ENCODE measurements at regions not wholly inside any gene's neighbourhood (a gene's known extent, or its start where the extent isn't known, plus 50 kb on each side); places are given as distances from the start of the nearest gene placed in this dataset.
"Not testable (repeated sequence)": the region's sequence is repeated elsewhere in the genome, so short reads cannot be mapped to it uniquely, and the experiment has no call there.

- DNase-seq = no peak
These were observed 348.7 kb upstream of the LMCD1 start for GRCh38 chr3:8152821-8153418.

DNA sequence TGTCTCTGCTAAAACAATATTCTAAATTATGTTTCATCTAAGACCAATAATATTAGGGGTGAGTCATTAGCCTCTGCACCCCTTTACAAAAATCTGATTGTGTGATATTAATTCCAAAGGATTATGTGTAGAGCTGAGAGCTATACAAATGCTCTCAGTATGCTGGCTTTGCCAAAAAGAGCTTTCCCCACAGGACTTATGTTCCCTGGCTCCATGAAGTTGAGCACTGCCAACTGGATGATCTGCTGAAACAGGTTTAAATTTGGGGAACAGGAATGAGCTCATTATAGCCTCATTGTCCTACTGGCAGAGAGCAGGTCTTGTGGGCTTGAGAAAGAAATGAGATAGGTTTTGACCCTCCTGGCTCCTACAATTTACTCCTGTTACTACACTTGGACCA is 347.8 kb upstream of the LMCD1 start:
- DNase-seq = no peak

GRCh38 chr3:8154617-8155016 is 347.0 kb upstream of the LMCD1 start:
- no peak for DNase-seq

GRCh38 chr3:8156138-8156537 is 345.5 kb upstream of the LMCD1 start:
- no peak for DNase-seq

GRCh38 chr3:8156831-8157230 is 344.8 kb upstream of the LMCD1 start:
- DNase-seq = no peak

DNA sequence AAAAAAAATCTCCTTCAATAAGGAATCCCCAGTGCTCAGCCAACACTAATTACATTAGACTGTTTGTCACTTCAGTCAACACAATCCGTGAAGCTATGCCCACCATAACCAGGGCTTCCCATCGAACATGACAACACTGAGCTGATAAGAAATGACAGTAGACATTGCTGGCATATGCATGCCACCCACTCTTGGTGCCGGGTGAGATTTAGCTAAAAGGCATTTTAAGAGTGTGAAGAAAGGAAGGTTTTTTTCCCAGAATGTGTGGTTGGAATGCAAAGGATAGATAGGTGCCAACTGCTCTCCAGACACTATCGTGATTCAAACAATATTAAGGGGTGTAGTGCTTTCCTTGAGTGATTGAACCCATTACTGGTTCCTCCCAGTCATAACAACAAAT is 344.0 kb upstream of the LMCD1 start:
- no peak for DNase-seq

DNA sequence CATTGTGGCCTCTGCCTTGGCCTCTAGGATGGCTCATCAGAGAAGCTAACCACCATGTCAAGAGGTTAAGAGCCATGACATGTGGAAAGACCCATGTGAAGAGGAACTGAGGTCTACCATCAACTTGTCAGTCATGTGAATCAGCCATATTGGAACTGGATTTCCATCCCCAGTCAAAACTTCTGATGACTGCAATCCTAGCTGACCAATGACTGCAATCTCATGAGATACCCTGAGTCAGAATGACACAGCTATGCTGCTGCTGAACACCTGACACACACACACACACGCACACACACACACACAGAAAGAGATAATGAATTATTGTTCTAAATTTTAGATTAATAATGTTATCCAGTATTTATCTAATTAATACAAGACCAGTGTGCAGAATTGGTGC is 337.5 kb upstream of the LMCD1 start:
- DNase-seq = no peak

- no peak for DNase-seq
These were observed 335.6 kb upstream of the LMCD1 start for GRCh38 chr3:8166014-8166413.

GRCh38 chr3:8170971-8171508 is 330.6 kb upstream of the LMCD1 start:
- DNase-seq = no peak

DNA sequence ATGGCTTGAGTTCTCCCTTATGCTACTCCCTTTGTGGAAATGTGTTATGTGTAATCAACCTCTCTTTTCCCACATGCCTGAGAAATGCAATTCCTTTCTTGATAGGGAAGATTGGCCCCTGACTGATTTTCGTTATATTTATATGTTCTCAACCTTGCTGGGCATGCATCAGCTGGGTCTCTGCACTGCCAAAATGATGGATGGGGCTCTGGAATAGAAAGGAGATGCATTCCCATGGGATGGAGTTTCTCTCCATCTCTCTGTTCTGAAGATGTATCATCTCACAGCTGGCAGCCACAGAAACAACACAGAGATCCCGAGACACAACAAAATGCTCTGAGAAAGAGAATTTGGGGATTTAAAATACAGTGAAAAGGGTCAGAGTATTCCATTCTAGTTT is 327.7 kb upstream of the LMCD1 start:
- no peak for DNase-seq

DNA sequence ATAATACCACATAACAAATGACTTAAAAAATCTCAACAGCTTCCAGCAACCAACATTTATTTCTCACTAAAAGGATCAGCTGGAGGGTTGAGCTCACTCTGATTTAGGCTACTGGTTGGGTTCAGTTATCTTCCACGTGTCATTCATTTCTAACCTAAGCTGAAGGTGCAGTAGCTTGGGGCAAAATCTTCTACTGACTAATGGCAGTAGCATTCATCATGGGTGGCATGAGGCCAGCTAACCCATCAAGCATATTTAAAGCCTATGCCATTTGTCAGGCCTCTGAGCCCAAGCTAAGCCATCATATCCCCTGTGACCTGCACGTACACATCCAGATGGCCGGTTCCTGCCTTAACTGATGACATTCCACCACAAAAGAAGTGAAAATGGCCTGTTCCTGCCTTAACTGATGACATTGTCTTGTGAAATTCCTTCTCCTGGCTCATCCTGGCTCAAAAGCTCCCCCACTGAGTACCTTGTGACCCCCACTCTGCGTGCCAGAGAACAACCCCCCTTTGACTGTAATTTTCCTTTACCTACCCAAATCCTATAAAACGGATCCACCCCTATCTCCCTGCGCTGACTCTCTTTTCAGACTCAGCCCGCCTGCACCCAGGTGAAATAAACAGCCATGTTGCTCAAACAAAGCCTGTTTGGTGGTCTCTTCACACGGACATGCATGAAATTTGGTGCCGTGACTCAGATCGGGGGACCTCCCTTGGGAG is 324.7 kb upstream of the LMCD1 start:
- not testable (repeated sequence) for DNase-seq

- not testable (repeated sequence) for DNase-seq
These were observed 323.1 kb upstream of the LMCD1 start for GRCh38 chr3:8178516-8178915.

DNA sequence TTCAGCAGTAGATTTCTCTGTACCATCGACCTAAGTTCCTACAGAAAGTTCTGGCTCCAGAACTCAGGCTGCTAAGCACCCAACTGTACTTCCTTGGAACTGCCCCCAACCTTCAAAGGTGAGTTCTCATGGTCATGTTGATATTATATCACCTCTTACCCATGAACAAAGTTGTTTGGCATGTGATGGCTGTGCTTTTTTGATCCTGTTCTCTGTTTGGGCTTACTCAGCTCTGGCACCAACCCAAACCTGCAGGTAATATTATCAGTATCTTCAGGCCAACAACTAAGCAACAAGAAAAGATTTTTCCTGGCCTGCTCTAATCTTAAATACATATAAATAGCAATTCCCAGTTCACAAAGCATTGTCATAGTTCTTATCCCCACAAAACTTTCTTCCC is 318.7 kb upstream of the LMCD1 start:
- DNase-seq = no peak

- DNase-seq = no peak
These were observed 318.0 kb upstream of the LMCD1 start for GRCh38 chr3:8183627-8184026.

- no peak for DNase-seq
These were observed 315.4 kb upstream of the LMCD1 start for GRCh38 chr3:8186213-8186612.

GRCh38 chr3:8187996-8188395 is 313.6 kb upstream of the LMCD1 start:
- no peak for DNase-seq

DNA sequence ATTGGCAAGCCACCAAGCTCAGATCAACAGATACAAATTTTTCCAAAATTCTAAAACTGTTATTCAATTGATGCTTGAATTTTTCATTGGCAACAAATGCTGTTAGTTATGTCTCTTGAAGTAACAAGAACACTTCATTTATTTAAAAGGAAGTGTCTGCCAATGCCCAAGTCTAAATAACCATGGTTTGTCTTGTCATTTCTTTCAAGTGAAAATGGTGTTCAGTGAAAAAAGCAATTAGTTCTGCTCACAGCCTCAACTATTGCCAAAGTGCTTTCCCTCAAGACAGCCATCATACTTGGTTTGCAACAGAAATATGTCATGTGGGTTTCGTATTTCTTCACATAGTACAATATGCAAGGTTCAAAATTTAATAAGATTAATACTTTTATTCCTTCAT is 312.6 kb upstream of the LMCD1 start:
- DNase-seq = no peak

DNA sequence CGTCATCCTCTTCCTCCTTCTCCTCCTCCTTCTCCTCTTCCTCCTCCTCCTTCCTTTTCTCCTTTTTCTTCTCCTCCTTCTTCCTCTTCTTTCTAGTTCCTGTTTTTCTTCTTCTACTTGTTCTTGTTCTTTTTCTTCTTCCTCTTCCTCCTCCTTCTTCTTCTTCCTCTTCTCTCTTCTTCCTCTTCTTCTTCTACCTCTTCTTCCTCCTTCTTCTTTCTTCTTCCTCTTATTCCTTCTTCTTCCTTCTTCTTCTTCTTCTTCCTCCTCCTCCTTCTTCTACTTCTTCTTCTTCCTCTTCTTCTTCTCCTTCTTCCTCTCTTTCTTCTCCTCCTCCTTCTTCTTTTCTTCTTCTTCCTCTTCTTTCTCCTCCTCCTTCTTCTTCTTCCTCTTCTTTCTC is 310.2 kb upstream of the LMCD1 start:
- DNase-seq = no peak

- no peak for DNase-seq
These were observed 304.2 kb upstream of the LMCD1 start for GRCh38 chr3:8197384-8197783.

DNA sequence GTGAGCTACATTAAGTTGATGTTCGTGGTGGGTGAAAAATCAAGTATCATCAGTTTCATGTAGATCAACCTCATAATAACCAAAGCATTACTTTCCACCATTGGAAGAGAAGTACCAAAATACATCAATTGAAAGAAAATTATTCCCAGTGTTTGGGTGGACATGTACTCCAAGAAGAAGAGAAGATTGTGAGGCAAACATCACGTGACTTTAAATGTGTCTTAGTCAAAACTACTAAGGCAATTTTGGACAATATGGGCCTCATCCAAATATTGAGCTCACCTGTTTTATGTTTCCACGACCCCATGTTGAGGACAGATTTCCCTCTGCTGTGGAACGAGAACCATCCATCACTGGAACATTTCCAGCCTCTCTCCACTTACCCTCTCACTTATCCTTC is 303.0 kb upstream of the LMCD1 start:
- DNase-seq = no peak

DNA sequence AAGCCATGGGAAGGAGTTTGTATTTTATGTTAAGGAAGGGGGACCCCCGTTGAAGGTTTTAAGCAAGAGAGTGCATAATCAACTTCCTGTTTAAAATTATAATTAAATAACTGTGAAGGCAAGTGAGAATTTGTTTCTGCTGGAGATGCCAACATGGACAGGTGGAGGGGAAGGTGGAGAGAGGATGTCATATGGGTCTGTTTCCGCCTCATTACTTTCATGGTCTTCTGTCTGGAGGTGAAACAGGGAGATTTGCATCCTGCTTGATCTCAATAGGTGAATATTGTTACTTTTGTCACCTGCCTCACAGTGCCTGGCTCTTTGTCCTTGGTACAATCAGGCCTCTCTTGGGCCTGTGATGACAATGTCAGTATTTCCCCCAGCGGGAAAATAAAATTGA is 300.6 kb upstream of the LMCD1 start:
- DNase-seq = no peak

- DNase-seq = no peak
These were observed 299.7 kb upstream of the LMCD1 start for GRCh38 chr3:8201886-8202285.

DNA sequence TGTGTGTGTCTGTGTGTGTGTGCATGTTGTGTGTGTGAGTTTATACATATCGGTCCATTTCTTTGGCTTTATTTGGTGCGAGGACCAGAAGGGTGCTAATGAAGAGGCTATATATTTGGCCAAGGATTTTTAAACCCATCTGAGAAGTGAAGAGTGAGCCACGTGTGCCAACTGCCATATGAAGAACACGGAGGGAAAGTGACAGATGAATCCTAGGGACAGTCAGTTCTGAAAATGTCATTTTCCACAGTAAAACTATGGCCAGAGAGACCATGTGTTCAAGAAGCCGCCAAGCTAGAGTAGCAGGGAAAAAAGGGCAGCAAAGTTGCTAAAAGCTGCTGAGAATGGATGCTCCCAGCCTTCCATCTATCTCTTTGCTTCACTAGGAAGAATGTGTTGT is 297.3 kb upstream of the LMCD1 start:
- DNase-seq = no peak

- DNase-seq = no peak
These were observed 296.6 kb upstream of the LMCD1 start for GRCh38 chr3:8204853-8205650.

Data from central memory CD4-positive, alpha-beta T cell (primary cell).